ENCODE measurements at regions not wholly inside any gene's neighbourhood (a gene's known extent, or its start where the extent isn't known, plus 50 kb on each side); places are given as distances from the start of the nearest gene placed in this dataset.

GRCh38 chr15:60154764-60155325, 150.7 kb downstream of the FOXB1 start:
- no peak for TF ChIP-seq CTCF (IDR thresholded peaks at IDR 0.05; ENCODE audit: borderline replicate concordance, insufficient read depth, low read depth, low read length)
- no peak overlapping the region for H3K4me3 ChIP-seq (ENCODE audit: low read depth, low read length)

- H3K4me3 ChIP-seq (ENCODE audit: low read depth, low read length), result no peak overlapping the region
- TF ChIP-seq CTCF (IDR thresholded peaks at IDR 0.05; ENCODE audit: borderline replicate concordance, insufficient read depth, low read depth, low read length), result no peak
These were observed 151.6 kb downstream of the FOXB1 start for GRCh38 chr15:60155661-60156060.

GRCh38 chr15:60160909-60161308, 156.8 kb downstream of the FOXB1 start:
- H3K4me3 ChIP-seq (ENCODE audit: low read depth, low read length), result no peak overlapping the region
- TF ChIP-seq CTCF (IDR thresholded peaks at IDR 0.05; ENCODE audit: borderline replicate concordance, insufficient read depth, low read depth, low read length), result no peak

- H3K4me3 ChIP-seq (ENCODE audit: low read depth, low read length), result no peak overlapping the region
- no peak for TF ChIP-seq CTCF (IDR thresholded peaks at IDR 0.05; ENCODE audit: borderline replicate concordance, insufficient read depth, low read depth, low read length)
These were observed 157.6 kb downstream of the FOXB1 start for GRCh38 chr15:60161704-60162103.

- TF ChIP-seq CTCF (IDR thresholded peaks at IDR 0.05; ENCODE audit: borderline replicate concordance, insufficient read depth, low read depth, low read length), result no peak
- no peak overlapping the region for H3K4me3 ChIP-seq (ENCODE audit: low read depth, low read length)
These were observed 158.3 kb downstream of the FOXB1 start for GRCh38 chr15:60162251-60162967.

GRCh38 chr15:60162968-60163355, 158.9 kb downstream of the FOXB1 start:
- TF ChIP-seq CTCF (IDR thresholded peaks at IDR 0.05; ENCODE audit: borderline replicate concordance, insufficient read depth, low read depth, low read length), result no peak
- no peak overlapping the region for H3K4me3 ChIP-seq (ENCODE audit: low read depth, low read length)

- no peak overlapping the region for H3K4me3 ChIP-seq (ENCODE audit: low read depth, low read length)
- TF ChIP-seq CTCF (IDR thresholded peaks at IDR 0.05; ENCODE audit: borderline replicate concordance, insufficient read depth, low read depth, low read length), result no peak
These were observed 161.0 kb downstream of the FOXB1 start for GRCh38 chr15:60165111-60165510.

Measured in GM12875 (cell line).